ENCODE measurements at regions not wholly inside any gene's neighbourhood (a gene's known extent, or its start where the extent isn't known, plus 50 kb on each side); places are given as distances from the start of the nearest gene placed in this dataset.

GRCh38 chr13:107006661-107007060 lies 438.7 kb upstream of the ARGLU1 start:
- H2BK120ac ChIP-seq (ENCODE audit: low read depth, low read length, poor library complexity, severe bottlenecking): no peak overlapping the region
- H3K4me1 ChIP-seq (ENCODE audit: insufficient read depth, low read length): no peaks in the 10 kb centered on the region
- no CpG with 5 or more reads among the region's 2 CpGs for WGBS (ENCODE audit: extremely low coverage, insufficient read length, low lambda C conversion rate)
- no peaks in the 10 kb centered on the region for H3K79me1 ChIP-seq (ENCODE audit: insufficient read depth, low read depth, low read length, poor library complexity, severe bottlenecking)
- 0 out of 4 replicates have a peak, but pooled peaks cover 0 to 2% of the 10 kb centered on the region in 2 experiments for H3K4me1 Mint-ChIP-seq
- H2BK15ac ChIP-seq (ENCODE audit: low read depth, low read length): no peak overlapping the region
- H4K8ac ChIP-seq (replicated peaks; ENCODE audit: insufficient read length, low read depth, low read length): no peak overlapping the region
- H3T11ph ChIP-seq (ENCODE audit: low read length): peak overlapping the region; percentile 6
- H3K27ac Mint-ChIP-seq: no peak overlapping the region
- H2BK5ac ChIP-seq (ENCODE audit: insufficient read length, low read length): no peak overlapping the region
- no peaks in the 10 kb centered on the region for H3K27me3 Mint-ChIP-seq (ENCODE audit: low read depth)
- H3K9me3 Mint-ChIP-seq: no peaks in the 10 kb centered on the region
- no peak overlapping the region for H3K27ac ChIP-seq (ENCODE audit: insufficient read length, low read depth, low read length)
- H3K4me2 ChIP-seq (ENCODE audit: insufficient read depth, insufficient read length, low read length): no peak overlapping the region
- DNase-seq: no peak
- H3K9me3 ChIP-seq (ENCODE audit: control insufficient read depth, low read depth, low read length): no peaks in the 10 kb centered on the region
- no peak overlapping the region for H2BK20ac ChIP-seq (ENCODE audit: low read depth, low read length, poor library complexity, severe bottlenecking)
- H4K20me1 ChIP-seq (ENCODE audit: control insufficient read depth, insufficient read depth, insufficient read length): no peaks in the 10 kb centered on the region
- H4K5ac ChIP-seq (ENCODE audit: insufficient read length, low read depth, low read length): no peak overlapping the region
- H3K4ac ChIP-seq (ENCODE audit: low read depth, low read length): no peak overlapping the region
- no peak for TF ChIP-seq CTCF (conservative IDR thresholded peaks at IDR 0.05)
- H2AFZ ChIP-seq (ENCODE audit: low read length): no peak overlapping the region
- no peak overlapping the region for H3K9ac ChIP-seq (ENCODE audit: extremely low read depth, insufficient read length, low read length)
- H3K4me3 Mint-ChIP-seq: no peak overlapping the region
- no peak overlapping the region for H2BK12ac ChIP-seq (ENCODE audit: insufficient read length, low read depth, low read length)
- no peaks in the 10 kb centered on the region for H3K27me3 ChIP-seq (ENCODE audit: insufficient read depth, low read length)
- no peak overlapping the region for H3K56ac ChIP-seq (ENCODE audit: insufficient read length, low read depth, low read length)
- no peaks in the 10 kb centered on the region for H3K23me2 ChIP-seq (ENCODE audit: insufficient read length, low read depth, low read length, poor library complexity, severe bottlenecking)
- no peak overlapping the region for H2AK5ac ChIP-seq (ENCODE audit: insufficient read length, low read length)
- H3K14ac ChIP-seq (ENCODE audit: insufficient read depth, low read length): no peak overlapping the region
- H3K23ac ChIP-seq (ENCODE audit: insufficient read length, low read depth, low read length): no peak overlapping the region
- H3K18ac ChIP-seq (ENCODE audit: insufficient read length, low read depth, low read length): no peak overlapping the region
- H4K91ac ChIP-seq (ENCODE audit: insufficient read length, low read depth, low read length): no peak overlapping the region
- no peaks in the 10 kb centered on the region for H3K79me2 ChIP-seq (ENCODE audit: insufficient read depth, low read length)
- no peaks in the 10 kb centered on the region for H3K36me3 Mint-ChIP-seq (ENCODE audit: insufficient read depth in 1 of 3, low read depth in 3 of 3)

Data from H9 (cell line).